ENCODE measurements at regions not wholly inside any gene's neighbourhood (a gene's known extent, or its start where the extent isn't known, plus 50 kb on each side); places are given as distances from the start of the nearest gene placed in this dataset.

DNA sequence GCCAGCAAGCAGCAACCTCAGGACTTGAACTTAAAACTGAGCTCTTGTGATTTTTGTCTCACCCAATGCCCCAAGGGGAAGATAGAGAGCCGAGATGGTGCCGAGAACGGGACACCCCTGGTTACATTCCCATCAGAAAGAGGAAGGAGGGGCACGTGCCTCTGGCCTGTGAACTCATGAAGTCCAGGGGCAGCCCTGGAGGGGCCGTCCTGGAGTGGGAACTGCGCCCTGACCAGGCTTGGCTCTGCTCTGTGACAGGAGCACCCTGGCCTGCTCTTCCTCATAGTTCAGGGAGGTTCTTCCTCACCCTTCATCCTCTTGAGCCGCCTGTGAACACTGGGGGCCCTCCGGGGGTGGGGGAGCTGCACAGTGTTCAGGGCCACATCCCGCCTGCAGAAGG, 130.3 kb upstream of the FOXF1 start:
- WGBS (ENCODE audit: insufficient coverage, insufficient replicate concordance, low lambda C conversion rate, missing lambda C conversion rate) = 15% methylated on average over 9 of the region's 9 CpGs

DNA sequence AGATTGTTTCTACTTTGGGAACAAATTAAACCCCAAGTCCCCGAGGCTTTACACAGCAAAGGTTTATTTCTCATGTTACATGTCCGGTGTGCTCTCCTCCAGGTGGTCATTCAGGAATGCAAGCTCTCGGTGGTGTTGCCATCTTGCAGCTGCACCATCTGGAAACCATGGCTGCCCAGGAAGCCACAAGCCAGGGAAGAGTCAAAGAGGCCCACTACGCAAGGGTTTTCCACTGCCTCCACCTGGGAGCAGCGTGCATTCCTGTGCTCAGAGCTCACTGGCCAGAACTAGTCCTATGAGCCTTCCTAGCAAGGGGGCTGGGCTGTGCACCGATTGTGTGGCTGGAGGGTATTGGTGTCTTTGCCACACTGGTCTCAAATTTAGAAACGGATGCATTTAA, 128.8 kb upstream of the FOXF1 start:
- FAIRE-seq (no peak), ATAC-seq (no peak), DNase-seq (ENCODE audit: low read depth, low spot score) (no peak)
- ChIA-PET SMC1A (ENCODE audit: uncharacterized antibody, unreplicated experiment) (no interaction called here), CTCF (no interaction called here), POLR2A (no interaction called here), RAD21 (ENCODE audit: unreplicated experiment) (no interaction called here)
- no TSS peak for BruUV-seq (replicated peaks)
- H3K9ac ChIP-seq (ENCODE audit: control insufficient read depth, insufficient read depth, low read length) = no peak overlapping the region
- H3K4me1 ChIP-seq (ENCODE audit: control insufficient read depth, insufficient read depth, low read length) = no peaks in the 10 kb centered on the region
- in situ Hi-C loops (cut with MboI) = no loop called here
- H3K4me3 ChIP-seq = no peak overlapping the region
- no peak overlapping the region for H3K4me2 ChIP-seq (ENCODE audit: control insufficient read depth, insufficient read depth)
- H3K79me2 ChIP-seq (ENCODE audit: control insufficient read depth, insufficient read depth, low read length) = no peaks in the 10 kb centered on the region
- H4K20me1 ChIP-seq (ENCODE audit: control insufficient read depth, insufficient read depth) = no peaks in the 10 kb centered on the region
- peaks cover 0 to 3% of the 10 kb centered on the region in 2 experiments; a peak in 3 of 4 replicates for H3K27me3 ChIP-seq (replicated peaks in 1 of 2; ENCODE audit: control insufficient read depth in 2 of 2, insufficient read depth in 2 of 2, low read length in 1 of 2)
- WGBS (ENCODE audit: insufficient coverage, insufficient replicate concordance, low lambda C conversion rate, missing lambda C conversion rate) = 28% methylated on average over 7 of the region's 7 CpGs
- no peak overlapping the region for H3K27ac ChIP-seq (ENCODE audit: control insufficient read depth, insufficient read depth)
- H3K9me3 ChIP-seq (replicated peaks; ENCODE audit: control insufficient read depth, insufficient read depth, low read length) = no peaks in the 10 kb centered on the region
- intact Hi-C loops (cut with micrococcal nuclease; ENCODE audit: unreplicated experiment) = no loop called here
- H2AFZ ChIP-seq (ENCODE audit: control insufficient read depth, low read depth, low read length) = no peak overlapping the region
- no peaks in the 10 kb centered on the region for H3K36me3 ChIP-seq (ENCODE audit: control insufficient read depth in 2 of 2, insufficient read depth in 2 of 2, low read length in 1 of 2)
- TF ChIP-seq EGR1 (IDR thresholded peaks at IDR 0.05; ENCODE audit: borderline replicate concordance in 1 of 2, low read depth in 2 of 2, low read length in 2 of 2) (no peak), CBX5 (IDR thresholded peaks at IDR 0.05; ENCODE audit: low read depth) (no peak), ESRRA (IDR thresholded peaks at IDR 0.05; ENCODE audit: low read length) (no peak)
- TF ChIP-seq, protein P1, sequence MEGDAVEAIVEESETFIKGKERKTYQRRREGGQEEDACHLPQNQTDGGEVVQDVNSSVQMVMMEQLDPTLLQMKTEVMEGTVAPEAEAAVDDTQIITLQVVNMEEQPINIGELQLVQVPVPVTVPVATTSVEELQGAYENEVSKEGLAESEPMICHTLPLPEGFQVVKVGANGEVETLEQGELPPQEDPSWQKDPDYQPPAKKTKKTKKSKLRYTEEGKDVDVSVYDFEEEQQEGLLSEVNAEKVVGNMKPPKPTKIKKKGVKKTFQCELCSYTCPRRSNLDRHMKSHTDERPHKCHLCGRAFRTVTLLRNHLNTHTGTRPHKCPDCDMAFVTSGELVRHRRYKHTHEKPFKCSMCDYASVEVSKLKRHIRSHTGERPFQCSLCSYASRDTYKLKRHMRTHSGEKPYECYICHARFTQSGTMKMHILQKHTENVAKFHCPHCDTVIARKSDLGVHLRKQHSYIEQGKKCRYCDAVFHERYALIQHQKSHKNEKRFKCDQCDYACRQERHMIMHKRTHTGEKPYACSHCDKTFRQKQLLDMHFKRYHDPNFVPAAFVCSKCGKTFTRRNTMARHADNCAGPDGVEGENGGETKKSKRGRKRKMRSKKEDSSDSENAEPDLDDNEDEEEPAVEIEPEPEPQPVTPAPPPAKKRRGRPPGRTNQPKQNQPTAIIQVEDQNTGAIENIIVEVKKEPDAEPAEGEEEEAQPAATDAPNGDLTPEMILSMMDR (IDR thresholded peaks at IDR 0.05 in 2 of 3, conservative IDR thresholded peaks at IDR 0.05 in 1 of 3; ENCODE audit: control insufficient read depth in 2 of 3, extremely low read depth in 1 of 3, insufficient read depth in 1 of 3, low read depth in 3 of 3, low read length in 3 of 3) = no peak

More for the DNA sequence above, 130.3 kb upstream of the FOXF1 start:
- Histone ChIP-seq H3K27ac (ENCODE audit: control insufficient read depth, insufficient read depth) (no peak overlapping the region), H2AFZ (ENCODE audit: control insufficient read depth, low read depth, low read length) (no peak overlapping the region), H3K4me1 (ENCODE audit: control insufficient read depth, insufficient read depth, low read length) (no peaks in the 10 kb centered on the region), H3K4me2 (ENCODE audit: control insufficient read depth, insufficient read depth) (no peak overlapping the region), H3K79me2 (ENCODE audit: control insufficient read depth, insufficient read depth, low read length) (no peaks in the 10 kb centered on the region), H3K9me3 (replicated peaks; ENCODE audit: control insufficient read depth, insufficient read depth, low read length) (no peaks in the 10 kb centered on the region), H3K4me3 (no peak overlapping the region), H3K27me3 (replicated peaks in 1 of 2; ENCODE audit: control insufficient read depth in 2 of 2, insufficient read depth in 2 of 2, low read length in 1 of 2) (peaks cover 0 to 2% of the 10 kb centered on the region in 2 experiments; a peak in 3 of 4 replicates), H4K20me1 (ENCODE audit: control insufficient read depth, insufficient read depth) (no peaks in the 10 kb centered on the region), H3K36me3 (ENCODE audit: control insufficient read depth in 2 of 2, insufficient read depth in 2 of 2, low read length in 1 of 2) (no peaks in the 10 kb centered on the region), H3K9ac (ENCODE audit: control insufficient read depth, insufficient read depth, low read length) (no peak overlapping the region)
- ChIA-PET POLR2A (no interaction called here), SMC1A (ENCODE audit: uncharacterized antibody, unreplicated experiment) (interaction anchor here (1.0 kb wide), 1 partner anchor 17 kb away, joined by 4 read pairs; no protein-coding TSS in a partner anchor), RAD21 (ENCODE audit: unreplicated experiment) (no interaction called here), CTCF (interaction anchor here (0.9 kb wide), 1 partner anchor 11 kb away, joined by 3 read pairs; no protein-coding TSS in a partner anchor)
- intact Hi-C loops (cut with micrococcal nuclease; ENCODE audit: unreplicated experiment) = no loop called here
- DNase-seq (ENCODE audit: low read depth, low spot score) (no peak), FAIRE-seq (no peak), ATAC-seq (no peak)
- in situ Hi-C loops (cut with MboI) = no loop called here
- no TSS peak for BruUV-seq (replicated peaks)
- TF ChIP-seq KLF5 (IDR thresholded peaks at IDR 0.05; ENCODE audit: partially characterized antibody) (no peak), POLR2AphosphoS2 (IDR thresholded peaks at IDR 0.05; ENCODE audit: low read depth, low read length) (no peak)
- TF ChIP-seq, protein P2, sequence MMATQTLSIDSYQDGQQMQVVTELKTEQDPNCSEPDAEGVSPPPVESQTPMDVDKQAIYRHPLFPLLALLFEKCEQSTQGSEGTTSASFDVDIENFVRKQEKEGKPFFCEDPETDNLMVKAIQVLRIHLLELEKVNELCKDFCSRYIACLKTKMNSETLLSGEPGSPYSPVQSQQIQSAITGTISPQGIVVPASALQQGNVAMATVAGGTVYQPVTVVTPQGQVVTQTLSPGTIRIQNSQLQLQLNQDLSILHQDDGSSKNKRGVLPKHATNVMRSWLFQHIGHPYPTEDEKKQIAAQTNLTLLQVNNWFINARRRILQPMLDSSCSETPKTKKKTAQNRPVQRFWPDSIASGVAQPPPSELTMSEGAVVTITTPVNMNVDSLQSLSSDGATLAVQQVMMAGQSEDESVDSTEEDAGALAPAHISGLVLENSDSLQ (IDR thresholded peaks at IDR 0.05) = no peak

All from GM12878 (cell line).